GM21529 (cell line): ENCODE measurements at regions not wholly inside any gene's neighbourhood (a gene's known extent, or its start where the extent isn't known, plus 50 kb on each side); places are given as distances from the start of the nearest gene placed in this dataset.

Source experiments
- ATAC-seq: cut with Tn5 transposase; IDR thresholded peaks from one replicate; pipeline ENCODE4 v1.9.1; 2021; ENCODE audit not compliant: unreplicated experiment

GRCh38 chr12:98453492-98453891 is 61.9 kb upstream of the TMPO start:
- no peak for ATAC-seq

GRCh38 chr12:98456041-98456440 is 59.3 kb upstream of the TMPO start:
- no peak for ATAC-seq

DNA sequence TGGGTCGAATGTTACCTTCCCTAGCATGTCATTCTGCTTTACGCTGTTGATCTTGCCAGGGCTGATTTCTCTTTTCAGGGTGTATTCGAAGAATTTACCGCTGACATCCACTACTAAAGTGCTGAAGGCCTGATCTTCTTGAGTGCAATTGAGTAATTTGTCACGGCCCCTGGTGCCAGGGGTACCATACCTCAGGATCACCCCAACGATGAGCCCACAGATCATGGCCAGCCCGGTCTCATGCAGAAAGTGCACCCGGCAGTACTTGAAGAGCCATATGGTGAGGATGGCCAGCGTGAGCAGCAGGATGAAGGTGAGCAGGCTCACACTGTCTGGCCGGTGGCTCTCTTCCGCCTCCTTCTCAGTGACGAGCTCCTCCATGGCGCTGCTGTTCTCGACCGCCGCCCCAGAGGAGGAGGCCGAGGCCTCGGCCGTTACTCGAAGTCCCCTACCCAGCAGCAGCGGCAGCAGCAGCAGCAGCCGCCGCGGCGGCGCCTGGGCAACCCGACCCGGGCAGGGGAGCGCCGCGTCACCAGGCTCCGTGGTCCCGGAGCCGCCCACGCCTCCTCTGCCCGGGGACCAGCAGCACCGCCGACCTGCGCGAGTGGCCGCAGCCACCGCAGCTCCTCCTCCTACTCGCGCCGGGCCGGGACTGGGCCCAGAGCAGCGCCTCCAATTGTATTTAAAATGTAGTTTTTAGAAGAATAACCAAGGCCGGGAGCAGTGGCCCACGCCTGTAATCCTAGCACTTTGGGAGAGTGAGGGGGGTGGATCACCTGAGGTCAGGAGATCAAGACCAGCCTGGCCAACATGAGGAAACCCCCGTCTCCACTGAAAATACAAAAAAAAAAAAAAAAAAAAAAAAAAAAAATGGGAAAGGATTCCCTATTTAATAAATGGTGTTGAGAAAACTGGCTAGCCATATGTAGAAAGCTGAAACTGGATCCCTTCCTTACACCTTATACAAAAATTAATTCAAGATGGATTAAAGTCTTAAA is 58.5 kb upstream of the TMPO start:
- no peak for ATAC-seq

GRCh38 chr12:98464190-98464589 is 51.2 kb upstream of the TMPO start:
- ATAC-seq, result no peak

- no peak for ATAC-seq
Measured at GRCh38 chr12:98465505-98465904, 49.9 kb upstream of the TMPO start.
